Neural progenitor cell (in vitro differentiated cells): ENCODE measurements at regions not wholly inside any gene's neighbourhood (a gene's known extent, or its start where the extent isn't known, plus 50 kb on each side); places are given as distances from the start of the nearest gene placed in this dataset.

Source experiments
- DNase-seq: peaks from one replicate; pipeline ENCODE4 v3.0.0-alpha.2; 2016; ENCODE audit warnings: low spot score
- H2AFZ ChIP-seq: fragments of 200-600 bp; sonication (generic); replicated peaks from 2 replicates; pipeline ENCODE4 v1.6.1; 2016; ENCODE audit warnings: antibody characterized with exemption
- H3F3A ChIP-seq: fragments of 200-600 bp; sonication (generic); 2 replicates; pipeline ENCODE4 v1.6.1; 2016; ENCODE audit warnings: antibody characterized with exemption, low read depth
- H3K27ac ChIP-seq: fragments of 200-600 bp; sonication (generic); 2 replicates; pipeline ENCODE4 v1.5.1; 2016; ENCODE audit warnings: mild to moderate bottlenecking
- H3K27me3 ChIP-seq: fragments of 200-600 bp; sonication (generic); 2 replicates; pipeline ENCODE4 v1.6.1; 2016; ENCODE audit warnings: mild to moderate bottlenecking, moderate library complexity
- H3K36me3 ChIP-seq: fragments of 200-600 bp; sonication (generic); 2 replicates; pipeline ENCODE4 v1.5.1; 2016
- H3K4me1 ChIP-seq: fragments of 200-600 bp; sonication (generic); 2 replicates; pipeline ENCODE4 v1.6.1; 2016; ENCODE audit warnings: mixed run types
- H3K4me2 ChIP-seq: fragments of 200-600 bp; sonication (generic); 2 replicates; pipeline ENCODE4 v1.6.1; 2016
- H3K4me3 ChIP-seq: fragments of 200-600 bp; sonication (generic); 2 replicates; pipeline ENCODE4 v1.5.1; 2016
- H3K79me2 ChIP-seq: fragments of 200-600 bp; sonication (generic); 2 replicates; pipeline ENCODE4 v1.6.1; 2016; ENCODE audit warnings: low read depth
- H3K9ac ChIP-seq: fragments of 200-600 bp; sonication (generic); 2 replicates; pipeline ENCODE4 v1.6.1; 2016
- H3K9me3 ChIP-seq: fragments of 200-600 bp; sonication (generic); 2 replicates; pipeline ENCODE4 v1.5.1; 2016; ENCODE audit warnings: low read depth
- H4K20me1 ChIP-seq: fragments of 200-600 bp; sonication (generic); 2 replicates; pipeline ENCODE4 v1.6.1; 2016; ENCODE audit warnings: low read depth
- H3K27ac Mint-ChIP-seq: 3 replicates; pipeline ENCODE4 v1.8.0; 2021; ENCODE audit warnings: mixed read lengths
- H3K27me3 Mint-ChIP-seq: 2 replicates; pipeline ENCODE4 v1.8.0; 2022; ENCODE audit warnings: low read depth, mild to moderate bottlenecking, inconsistent platforms, moderate library complexity, mixed read lengths; ENCODE audit not compliant: insufficient read depth
- H3K36me3 Mint-ChIP-seq: 3 replicates; pipeline ENCODE4 v1.8.0; 2021; ENCODE audit warnings: mixed read lengths
- H3K4me1 Mint-ChIP-seq: 3 replicates; pipeline ENCODE4 v1.8.0; 2021; ENCODE audit warnings: mixed read lengths
- H3K4me3 Mint-ChIP-seq: 3 replicates; pipeline ENCODE4 v1.8.0; 2021; ENCODE audit warnings: mild to moderate bottlenecking, moderate library complexity, mixed read lengths
- H3K9me3 Mint-ChIP-seq: 3 replicates; pipeline ENCODE4 v1.8.0; 2020; ENCODE audit warnings: mixed read lengths
- CTCF ChIP-seq: fragments of 200-600 bp; sonication (generic); IDR thresholded peaks from 2 replicates; pipeline ENCODE4 v1.5.1; 2017; ENCODE audit warnings: antibody characterized with exemption, mild to moderate bottlenecking
- EZH2 ChIP-seq: fragments of 200-600 bp; sonication (generic); IDR thresholded peaks from 2 replicates; pipeline ENCODE4 v1.6.1; 2017; ENCODE audit warnings: antibody characterized with exemption, mild to moderate bottlenecking, moderate library complexity
- EZH2phosphoT487 ChIP-seq: fragments of 200-600 bp; sonication (generic); IDR thresholded peaks from 2 replicates; pipeline ENCODE4 v1.6.1; 2017; ENCODE audit warnings: antibody characterized with exemption

DNA sequence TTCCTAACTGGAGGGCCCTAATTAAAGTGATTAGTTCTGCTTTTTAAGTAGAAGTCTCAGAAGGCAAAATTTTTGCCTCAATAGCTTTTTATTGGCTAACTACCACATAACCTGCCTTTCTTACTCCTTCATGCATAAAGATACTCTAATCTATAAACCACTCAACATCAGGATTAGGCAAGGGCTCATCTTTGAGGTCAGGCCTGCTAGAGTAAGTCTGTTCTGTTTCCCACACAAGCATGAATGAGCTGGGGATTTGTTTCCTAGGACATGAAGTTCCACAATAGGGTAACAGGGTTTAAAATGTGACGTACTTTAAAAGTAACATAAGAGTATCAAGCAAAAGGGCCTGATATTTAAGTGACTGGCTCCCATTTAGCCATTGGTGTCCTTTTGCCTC, 522.7 kb upstream of the TYRP1 start:
- Mint-ChIP-seq H3K9me3 (peaks cover 4% of the 10 kb centered on the region), H3K4me3 (no peak overlapping the region), H3K4me1 (peaks cover 29% of the 10 kb centered on the region), H3K27me3 (peaks cover 12% of the 10 kb centered on the region), H3K36me3 (no peaks in the 10 kb centered on the region), H3K27ac (no peak overlapping the region)
- Histone ChIP-seq H3F3A (no peaks in the 10 kb centered on the region), H2AFZ (no peak overlapping the region), H3K9ac (no peak overlapping the region), H3K4me1 (no peaks in the 10 kb centered on the region), H3K79me2 (no peaks in the 10 kb centered on the region), H3K4me3 (no peak overlapping the region), H3K4me2 (no peak overlapping the region), H4K20me1 (no peaks in the 10 kb centered on the region), H3K27ac (no peak overlapping the region), H3K27me3 (no peaks in the 10 kb centered on the region), H3K9me3 (no peaks in the 10 kb centered on the region), H3K36me3 (no peaks in the 10 kb centered on the region)
- no peak for TF ChIP-seq EZH2
- no peak for TF ChIP-seq EZH2phosphoT487
- no peak for TF ChIP-seq CTCF
- no peak for DNase-seq

DNA sequence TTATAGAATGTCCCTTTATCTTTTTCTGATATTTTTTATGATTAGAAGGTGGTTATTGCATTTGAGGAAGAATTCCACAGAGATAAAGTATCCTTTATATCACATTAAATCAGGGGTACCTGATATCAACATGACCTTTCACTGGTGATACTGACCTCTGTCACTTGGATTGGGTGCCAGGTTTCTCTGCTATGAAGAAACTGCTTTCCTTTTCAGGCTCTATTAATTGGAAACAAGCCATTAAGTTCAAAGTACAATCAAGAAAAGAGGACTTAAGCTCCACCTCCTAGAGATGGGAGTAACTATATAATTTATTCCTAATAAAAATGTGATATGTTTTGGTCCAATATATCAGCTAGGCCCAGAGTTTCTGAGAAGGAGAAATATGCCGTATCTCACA, 514.6 kb upstream of the TYRP1 start:
- DNase-seq = no peak
- H3K9me3 Mint-ChIP-seq = peaks cover 3% of the 10 kb centered on the region
- Histone ChIP-seq H3K4me3 (no peak overlapping the region), H3K4me2 (no peak overlapping the region), H4K20me1 (no peaks in the 10 kb centered on the region), H3K36me3 (no peaks in the 10 kb centered on the region), H3K27ac (no peak overlapping the region), H3F3A (no peaks in the 10 kb centered on the region), H2AFZ (no peak overlapping the region), H3K9ac (no peak overlapping the region), H3K4me1 (no peaks in the 10 kb centered on the region), H3K27me3 (no peaks in the 10 kb centered on the region), H3K9me3 (no peaks in the 10 kb centered on the region), H3K79me2 (no peaks in the 10 kb centered on the region)
- no peaks in the 10 kb centered on the region for H3K36me3 Mint-ChIP-seq
- no peak for TF ChIP-seq EZH2phosphoT487
- TF ChIP-seq CTCF = no peak
- no peak for TF ChIP-seq EZH2
- no peak overlapping the region for H3K27ac Mint-ChIP-seq
- H3K4me3 Mint-ChIP-seq = no peak overlapping the region
- no peaks in the 10 kb centered on the region for H3K4me1 Mint-ChIP-seq
- no peaks in the 10 kb centered on the region for H3K27me3 Mint-ChIP-seq

GRCh38 chr9:12182806-12183205, 510.4 kb upstream of the TYRP1 start:
- DNase-seq = no peak
- TF ChIP-seq CTCF (no peak), EZH2 (no peak), EZH2phosphoT487 (no peak)
- Histone ChIP-seq H2AFZ (no peak overlapping the region), H3K27ac (no peak overlapping the region), H3K4me1 (no peaks in the 10 kb centered on the region), H3K27me3 (no peaks in the 10 kb centered on the region), H3K36me3 (no peaks in the 10 kb centered on the region), H3K9me3 (no peaks in the 10 kb centered on the region), H3F3A (no peaks in the 10 kb centered on the region), H3K4me3 (no peak overlapping the region), H3K4me2 (no peak overlapping the region), H3K79me2 (no peaks in the 10 kb centered on the region), H4K20me1 (no peaks in the 10 kb centered on the region), H3K9ac (no peak overlapping the region)
- Mint-ChIP-seq H3K9me3 (no peaks in the 10 kb centered on the region), H3K36me3 (no peaks in the 10 kb centered on the region), H3K27ac (no peak overlapping the region), H3K27me3 (no peaks in the 10 kb centered on the region), H3K4me3 (no peak overlapping the region), H3K4me1 (no peaks in the 10 kb centered on the region)

GRCh38 chr9:12183321-12183720, 509.9 kb upstream of the TYRP1 start:
- Histone ChIP-seq H3K4me2 (no peak overlapping the region), H3K27ac (no peak overlapping the region), H3K4me3 (no peak overlapping the region), H3K27me3 (no peaks in the 10 kb centered on the region), H3K4me1 (no peaks in the 10 kb centered on the region), H3K36me3 (no peaks in the 10 kb centered on the region), H3F3A (no peaks in the 10 kb centered on the region), H3K9me3 (no peaks in the 10 kb centered on the region), H3K9ac (no peak overlapping the region), H4K20me1 (no peaks in the 10 kb centered on the region), H3K79me2 (no peaks in the 10 kb centered on the region), H2AFZ (no peak overlapping the region)
- Mint-ChIP-seq H3K27ac (no peak overlapping the region), H3K36me3 (no peaks in the 10 kb centered on the region), H3K27me3 (no peaks in the 10 kb centered on the region), H3K9me3 (no peaks in the 10 kb centered on the region), H3K4me3 (no peak overlapping the region), H3K4me1 (no peaks in the 10 kb centered on the region)
- no peak for DNase-seq
- no peak for TF ChIP-seq EZH2phosphoT487
- no peak for TF ChIP-seq EZH2
- TF ChIP-seq CTCF = no peak
